ENCODE measurements at regions not wholly inside any gene's neighbourhood (a gene's known extent, or its start where the extent isn't known, plus 50 kb on each side); places are given as distances from the start of the nearest gene placed in this dataset.

DNA sequence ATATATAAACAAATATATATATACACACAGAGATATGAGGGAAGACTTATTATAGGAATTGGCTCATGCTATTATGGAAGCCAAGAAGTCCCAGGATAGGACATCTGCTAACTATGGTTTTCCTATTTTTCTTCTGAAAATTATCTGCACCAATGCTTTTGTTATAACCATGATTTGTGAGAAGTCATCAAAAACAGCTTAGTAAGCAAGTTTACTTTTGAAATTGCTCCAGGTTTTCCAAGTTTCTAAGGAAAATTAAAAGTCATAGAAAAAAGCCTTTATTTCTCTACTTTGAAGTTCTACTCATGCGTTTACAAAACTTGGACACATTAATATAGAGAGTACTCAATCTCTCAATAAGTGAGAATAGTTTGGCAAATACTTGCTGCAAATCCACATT, 213.1 kb downstream of the TRAM1L1 start:
- no peak overlapping the region for H3K4me3 ChIP-seq
- no peak for DNase-seq
- 0% methylated on average over 1 of the region's 1 CpG for WGBS, 2 experiments (ENCODE audit: low coverage in 1 of 2, low lambda C conversion rate in 2 of 2, missing lambda C conversion rate in 2 of 2)
- no peaks in the 10 kb centered on the region for H3K4me1 ChIP-seq (ENCODE audit: insufficient read depth)
- no peak overlapping the region for H3K27ac ChIP-seq
- H3K36me3 ChIP-seq (ENCODE audit: low read depth), result no peaks in the 10 kb centered on the region
- TF ChIP-seq EZH2phosphoT487 (IDR thresholded peaks at IDR 0.05; ENCODE audit: insufficient read depth, low read depth) (no peak), EZH2 (IDR thresholded peaks at IDR 0.05; ENCODE audit: insufficient read depth, poor library complexity, severe bottlenecking) (no peak)
- H3K4me2 ChIP-seq (ENCODE audit: unreplicated experiment), result no peak overlapping the region
- H3K9ac ChIP-seq, result no peak overlapping the region
- H3K9me3 ChIP-seq (ENCODE audit: low read depth), result no peaks in the 10 kb centered on the region
- H3F3A ChIP-seq (ENCODE audit: insufficient read depth), result no peaks in the 10 kb centered on the region
- no peaks in the 10 kb centered on the region for H3K9me2 ChIP-seq (ENCODE audit: insufficient read depth)
- H4K20me1 ChIP-seq (ENCODE audit: insufficient read depth), result no peaks in the 10 kb centered on the region
- in situ Hi-C loops (cut with MboI), result no loop called here
- no peaks in the 10 kb centered on the region for H3K79me2 ChIP-seq (ENCODE audit: insufficient read depth)
- no peak overlapping the region for H2AFZ ChIP-seq
- no peaks in the 10 kb centered on the region for H3K27me3 ChIP-seq (replicated peaks; ENCODE audit: insufficient read depth)

- Histone ChIP-seq H3K27me3 (replicated peaks; ENCODE audit: insufficient read depth) (no peaks in the 10 kb centered on the region), H3K4me2 (ENCODE audit: unreplicated experiment) (no peak overlapping the region), H3K36me3 (ENCODE audit: low read depth) (no peaks in the 10 kb centered on the region), H4K20me1 (ENCODE audit: insufficient read depth) (no peaks in the 10 kb centered on the region), H3K27ac (no peak overlapping the region), H3K9me2 (ENCODE audit: insufficient read depth) (no peaks in the 10 kb centered on the region), H3K9me3 (ENCODE audit: low read depth) (no peaks in the 10 kb centered on the region), H3K9ac (no peak overlapping the region), H3F3A (ENCODE audit: insufficient read depth) (no peaks in the 10 kb centered on the region), H3K79me2 (ENCODE audit: insufficient read depth) (no peaks in the 10 kb centered on the region), H3K4me3 (no peak overlapping the region), H2AFZ (no peak overlapping the region), H3K4me1 (ENCODE audit: insufficient read depth) (no peaks in the 10 kb centered on the region)
- DNase-seq, result no peak
- 0 to 6% methylated on average over 3 of the region's 3 CpGs for WGBS, 2 experiments (ENCODE audit: low coverage in 1 of 2, low lambda C conversion rate in 2 of 2, missing lambda C conversion rate in 2 of 2)
- TF ChIP-seq EZH2 (IDR thresholded peaks at IDR 0.05; ENCODE audit: insufficient read depth, poor library complexity, severe bottlenecking), result no peak
- TF ChIP-seq EZH2phosphoT487 (IDR thresholded peaks at IDR 0.05; ENCODE audit: insufficient read depth, low read depth), result no peak
- in situ Hi-C loops (cut with MboI), result no loop called here
Observed at GRCh38 chr4:116870686-116871085, 214.7 kb downstream of the TRAM1L1 start.

DNA sequence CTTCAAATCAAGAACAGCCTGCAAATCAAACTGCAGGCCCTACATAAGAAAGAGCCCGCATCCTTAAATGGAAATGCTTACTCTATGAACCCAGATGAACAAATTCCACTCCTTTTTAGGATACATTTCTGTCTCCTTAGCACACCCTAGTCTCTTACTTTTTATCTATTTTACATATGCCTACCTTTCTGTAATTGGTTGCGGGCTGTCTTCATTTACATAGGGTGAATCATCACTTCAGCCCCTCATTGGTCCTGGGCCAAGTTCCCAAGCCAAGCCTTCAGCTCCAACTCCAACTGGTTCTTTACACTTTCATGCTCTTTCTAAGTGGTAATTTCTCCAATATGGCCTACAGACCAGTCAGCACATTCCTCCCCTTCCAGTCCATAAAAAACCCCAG, 219.3 kb downstream of the TRAM1L1 start:
- no peak overlapping the region for H3K4me3 ChIP-seq
- H3K9ac ChIP-seq, result no peak overlapping the region
- H3K9me3 ChIP-seq (ENCODE audit: low read depth), result peaks cover 7% of the 10 kb centered on the region
- no peak overlapping the region for H2AFZ ChIP-seq
- H3K9me2 ChIP-seq (ENCODE audit: insufficient read depth), result no peaks in the 10 kb centered on the region
- no peaks in the 10 kb centered on the region for H3K27me3 ChIP-seq (replicated peaks; ENCODE audit: insufficient read depth)
- H3K4me2 ChIP-seq (ENCODE audit: unreplicated experiment), result no peak overlapping the region
- no peaks in the 10 kb centered on the region for H3F3A ChIP-seq (ENCODE audit: insufficient read depth)
- in situ Hi-C loops (cut with MboI), result no loop called here
- no peak for DNase-seq
- no peak overlapping the region for H3K27ac ChIP-seq
- TF ChIP-seq EZH2 (IDR thresholded peaks at IDR 0.05; ENCODE audit: insufficient read depth, poor library complexity, severe bottlenecking), result no peak
- TF ChIP-seq EZH2phosphoT487 (IDR thresholded peaks at IDR 0.05; ENCODE audit: insufficient read depth, low read depth), result no peak
- H3K79me2 ChIP-seq (ENCODE audit: insufficient read depth), result no peaks in the 10 kb centered on the region
- H4K20me1 ChIP-seq (ENCODE audit: insufficient read depth), result no peaks in the 10 kb centered on the region
- H3K4me1 ChIP-seq (ENCODE audit: insufficient read depth), result no peaks in the 10 kb centered on the region
- 12 to 25% methylated on average over 2 of the region's 2 CpGs for WGBS, 2 experiments (ENCODE audit: low coverage in 1 of 2, low lambda C conversion rate in 2 of 2, missing lambda C conversion rate in 2 of 2)
- no peaks in the 10 kb centered on the region for H3K36me3 ChIP-seq (ENCODE audit: low read depth)

DNA sequence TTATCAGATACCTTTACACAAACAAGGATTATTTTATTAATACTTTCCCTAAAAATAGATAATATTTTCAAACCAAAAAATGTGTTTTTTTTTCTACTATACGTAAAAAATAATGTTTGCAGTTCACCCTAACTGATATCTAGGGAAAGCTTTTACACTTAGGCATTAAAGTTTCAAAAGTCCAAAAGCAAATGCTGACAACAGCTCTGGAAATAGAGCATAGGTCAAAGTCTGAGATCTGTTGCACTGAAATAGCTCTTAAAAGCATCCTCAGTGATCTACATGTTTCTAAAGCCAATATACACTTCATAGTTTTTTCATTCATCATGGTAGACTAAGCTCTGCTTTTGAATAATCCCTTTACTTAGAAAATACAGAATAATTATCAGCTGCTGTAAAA, 222.8 kb downstream of the TRAM1L1 start:
- H3K36me3 ChIP-seq (ENCODE audit: low read depth), result no peaks in the 10 kb centered on the region
- H3K9me3 ChIP-seq (ENCODE audit: low read depth), result peaks cover 7% of the 10 kb centered on the region
- in situ Hi-C loops (cut with MboI), result no loop called here
- no peak overlapping the region for H3K27ac ChIP-seq
- H3K27me3 ChIP-seq (replicated peaks; ENCODE audit: insufficient read depth), result no peaks in the 10 kb centered on the region
- no peak overlapping the region for H3K9ac ChIP-seq
- no peaks in the 10 kb centered on the region for H4K20me1 ChIP-seq (ENCODE audit: insufficient read depth)
- no peaks in the 10 kb centered on the region for H3K9me2 ChIP-seq (ENCODE audit: insufficient read depth)
- H3K79me2 ChIP-seq (ENCODE audit: insufficient read depth), result no peaks in the 10 kb centered on the region
- H3K4me2 ChIP-seq (ENCODE audit: unreplicated experiment), result no peak overlapping the region
- no peak overlapping the region for H3K4me3 ChIP-seq
- TF ChIP-seq EZH2 (IDR thresholded peaks at IDR 0.05; ENCODE audit: insufficient read depth, poor library complexity, severe bottlenecking) (no peak), EZH2phosphoT487 (IDR thresholded peaks at IDR 0.05; ENCODE audit: insufficient read depth, low read depth) (no peak)
- WGBS, 2 experiments (ENCODE audit: low coverage in 1 of 2, low lambda C conversion rate in 2 of 2, missing lambda C conversion rate in 2 of 2), result 20 to 24% methylated on average over 1 of the region's 1 CpG
- no peak overlapping the region for H2AFZ ChIP-seq
- H3K4me1 ChIP-seq (ENCODE audit: insufficient read depth), result no peaks in the 10 kb centered on the region
- DNase-seq, result no peak
- no peaks in the 10 kb centered on the region for H3F3A ChIP-seq (ENCODE audit: insufficient read depth)

DNA sequence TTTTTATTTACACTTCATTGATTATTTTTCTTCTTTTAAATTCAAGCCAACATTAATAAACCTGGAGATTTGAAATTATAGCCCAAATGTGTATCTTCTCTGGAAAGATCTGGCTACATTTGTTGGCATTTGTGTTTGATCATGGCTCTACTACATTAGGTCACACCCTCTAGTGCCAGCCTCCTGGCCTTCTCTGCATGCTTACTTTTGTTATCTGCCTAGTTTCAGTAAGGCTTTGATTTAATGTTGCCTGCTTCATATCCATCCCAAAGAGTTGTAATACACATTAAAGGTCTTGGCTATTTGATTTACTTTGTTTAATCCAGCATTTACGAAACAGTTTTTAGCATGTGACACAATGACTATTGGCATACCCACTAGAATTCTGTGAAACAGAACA, 224.5 kb downstream of the TRAM1L1 start:
- Histone ChIP-seq H4K20me1 (ENCODE audit: insufficient read depth) (no peaks in the 10 kb centered on the region), H3K9me3 (ENCODE audit: low read depth) (peaks cover 7% of the 10 kb centered on the region), H2AFZ (no peak overlapping the region), H3K9ac (no peak overlapping the region), H3K27ac (no peak overlapping the region), H3K36me3 (ENCODE audit: low read depth) (no peaks in the 10 kb centered on the region), H3K4me2 (ENCODE audit: unreplicated experiment) (no peak overlapping the region), H3K4me1 (ENCODE audit: insufficient read depth) (no peaks in the 10 kb centered on the region), H3K9me2 (ENCODE audit: insufficient read depth) (no peaks in the 10 kb centered on the region), H3K4me3 (no peak overlapping the region), H3K27me3 (replicated peaks; ENCODE audit: insufficient read depth) (no peaks in the 10 kb centered on the region), H3F3A (ENCODE audit: insufficient read depth) (no peaks in the 10 kb centered on the region), H3K79me2 (ENCODE audit: insufficient read depth) (no peaks in the 10 kb centered on the region)
- 16 to 20% methylated on average over 1 of the region's 1 CpG for WGBS, 2 experiments (ENCODE audit: low coverage in 1 of 2, low lambda C conversion rate in 2 of 2, missing lambda C conversion rate in 2 of 2)
- TF ChIP-seq EZH2 (IDR thresholded peaks at IDR 0.05; ENCODE audit: insufficient read depth, poor library complexity, severe bottlenecking), result no peak
- TF ChIP-seq EZH2phosphoT487 (IDR thresholded peaks at IDR 0.05; ENCODE audit: insufficient read depth, low read depth), result no peak
- DNase-seq, result no peak
- in situ Hi-C loops (cut with MboI), result no loop called here

Data from GM23248 (cell line).